Ovary (tissue), 7 donors: ENCODE measurements at regions not wholly inside any gene's neighbourhood (a gene's known extent, or its start where the extent isn't known, plus 50 kb on each side); places are given as distances from the start of the nearest gene placed in this dataset.

Source experiments
- DNase-seq, 5 donors: peaks; one replicate each; pipeline ENCODE4 v3.0.0-alpha.2; 2019 to 2020
- H3K27ac ChIP-seq, 2 donors: fragments of 200-600 bp; one replicate each; pipeline versions ENCODE4 v1.5.1 to v1.8.0; 2019 to 2022
- H3K27me3 ChIP-seq: fragments of 200-600 bp; one replicate; pipeline ENCODE4 v1.8.0; 2022
- H3K36me3 ChIP-seq: fragments of 200-600 bp; sonication (generic); one replicate; pipeline ENCODE4 v1.5.1; 2019
- H3K4me1 ChIP-seq: one replicate; pipeline ENCODE4 v1.8.1; 2013; ENCODE audit warnings: mild to moderate bottlenecking, moderate library complexity; ENCODE audit not compliant: insufficient read depth
- H3K4me3 ChIP-seq: fragments of 200-600 bp; sonication (generic); one replicate; pipeline ENCODE4 v1.5.1; 2017
- H3K9me3 ChIP-seq, 2 donors: fragments of 200-600 bp in 1 of 2; sonication (generic) in 1 of 2; one replicate each; pipeline versions ENCODE4 v1.5.1 to v1.8.1; 2013 to 2019; ENCODE audit warnings: mild to moderate bottlenecking in 1 of 2, moderate library complexity in 1 of 2
- CTCF ChIP-seq, 3 donors: fragments of 450-650 bp in 2 of 3; fragments of 200-600 bp in 1 of 3; IDR thresholded peaks; one replicate each; pipeline versions ENCODE4 v1.5.1 to v1.8.0; 2016 to 2022; ENCODE audit warnings: antibody characterized with exemption in 3 of 3, mild to moderate bottlenecking in 1 of 3
- EP300 ChIP-seq: sonication (generic); formaldehyde crosslinking; IDR thresholded peaks from one replicate; pipeline ENCODE4 v1.6.1; 2017; ENCODE audit warnings: antibody characterized with exemption
- POLR2A ChIP-seq: fragments of 450-650 bp; IDR thresholded peaks from one replicate; pipeline ENCODE4 v1.6.1; 2017; ENCODE audit warnings: antibody characterized with exemption, mild to moderate bottlenecking, moderate library complexity
- WGBS, 3 donors: extraction: QIAGEN DNeasy Blood & Tissue Kit in 1 of 3; methylation state at CpG; one replicate each; pipeline versions ENCODE4 v1.1.5 to v1.1.7; 2013 to 2017; 5-methylcytosine and 5-hydroxymethylcytosine counted together
- intact Hi-C, 4 donors: fragments of 100-400 bp; cut with DNase I; formaldehyde crosslinking; loops; one replicate each; pipeline versions ENCODE4 v1.11.0 to v1.15.1; 2022 to 2023
- donor health status: DM: no; HTN: no; CAD: no; lungs with moderate emphysema.
- donor health status: DM: no; HTN: no; CAD: no.
- donor health status: Bipolar disorder and iron deficiency.
- donor health status: DM: no; HTN: no; CAD: no.
- donor health status: DM: yes; HTN: yes; CAD: no.

GRCh38 chr7:34364130-34364529 lies 293.9 kb upstream of the NPSR1 start:
- no peaks in the 10 kb centered on the region for H3K27me3 ChIP-seq
- H3K9me3 ChIP-seq = no peaks in the 10 kb centered on the region
- H3K4me1 ChIP-seq = no peaks in the 10 kb centered on the region
- no peak for TF ChIP-seq EP300
- TF ChIP-seq POLR2A = no peak
- TF ChIP-seq CTCF (IDR thresholded peaks at IDR 0.05) = no peak
- no peaks in the 10 kb centered on the region for H3K36me3 ChIP-seq
- H3K4me3 ChIP-seq = no peak overlapping the region
- no peak for DNase-seq
- H3K27ac ChIP-seq = no peak overlapping the region
- WGBS, 3 donors = 80 to 89% (median 87%) methylated on average over 2 of the region's 2 CpGs
- intact Hi-C loops = no loop called here

GRCh38 chr7:34365011-34365410 lies 293.0 kb upstream of the NPSR1 start:
- H3K27me3 ChIP-seq = no peaks in the 10 kb centered on the region
- no peak for DNase-seq
- no peaks in the 10 kb centered on the region for H3K9me3 ChIP-seq
- H3K36me3 ChIP-seq = no peaks in the 10 kb centered on the region
- 93 to 98% (median 94%) methylated on average over 1 of the region's 1 CpG for WGBS, 3 donors
- H3K4me3 ChIP-seq = no peak overlapping the region
- no peaks in the 10 kb centered on the region for H3K4me1 ChIP-seq
- intact Hi-C loops = no loop called here
- TF ChIP-seq EP300 = no peak
- no peak for TF ChIP-seq CTCF (IDR thresholded peaks at IDR 0.05)
- no peak for TF ChIP-seq POLR2A
- no peak overlapping the region for H3K27ac ChIP-seq

GRCh38 chr7:34365611-34366010 lies 292.4 kb upstream of the NPSR1 start:
- no peaks in the 10 kb centered on the region for H3K9me3 ChIP-seq
- no peaks in the 10 kb centered on the region for H3K27me3 ChIP-seq
- intact Hi-C loops = no loop called here
- no peaks in the 10 kb centered on the region for H3K4me1 ChIP-seq
- WGBS, 3 donors = 93 to 94% (median 93%) methylated on average over 5 of the region's 5 CpGs
- no peak for DNase-seq
- H3K4me3 ChIP-seq = no peak overlapping the region
- TF ChIP-seq CTCF (IDR thresholded peaks at IDR 0.05) (no peak), POLR2A (no peak), EP300 (no peak)
- H3K27ac ChIP-seq = no peak overlapping the region
- H3K36me3 ChIP-seq = no peaks in the 10 kb centered on the region

GRCh38 chr7:34371922-34372321 lies 286.1 kb upstream of the NPSR1 start:
- WGBS, 3 donors = 64 to 76% (median 65%) methylated on average over 4 of the region's 4 CpGs
- Histone ChIP-seq H3K27me3 (no peaks in the 10 kb centered on the region), H3K27ac (no peak overlapping the region), H3K9me3 (no peaks in the 10 kb centered on the region), H3K4me3 (no peak overlapping the region), H3K4me1 (no peaks in the 10 kb centered on the region), H3K36me3 (no peaks in the 10 kb centered on the region)
- TF ChIP-seq EP300 (no peak), POLR2A (no peak), CTCF (IDR thresholded peaks at IDR 0.05) (no peak)
- DNase-seq = no peak
- intact Hi-C loops = no loop called here

- no peak for TF ChIP-seq EP300
- no peak for TF ChIP-seq POLR2A
- TF ChIP-seq CTCF (IDR thresholded peaks at IDR 0.05) = no peak
- no peaks in the 10 kb centered on the region for H3K36me3 ChIP-seq
- no peak for DNase-seq
- H3K9me3 ChIP-seq = no peaks in the 10 kb centered on the region
- 31 to 36% (median 32%) methylated on average over 1 of the region's 1 CpG for WGBS, 3 donors
- intact Hi-C loops = no loop called here
- H3K4me3 ChIP-seq = no peak overlapping the region
- H3K27me3 ChIP-seq = no peaks in the 10 kb centered on the region
- no peaks in the 10 kb centered on the region for H3K4me1 ChIP-seq
- H3K27ac ChIP-seq = no peak overlapping the region
Measured at GRCh38 chr7:34373940-34374339, 284.1 kb upstream of the NPSR1 start.
